ENCODE measurements at regions not wholly inside any gene's neighbourhood (a gene's known extent, or its start where the extent isn't known, plus 50 kb on each side); places are given as distances from the start of the nearest gene placed in this dataset.

- Histone ChIP-seq H3K27ac (no peak overlapping the region), H3K4me1 (no peaks in the 10 kb centered on the region), H3K27me3 (no peaks in the 10 kb centered on the region), H3K9me3 (no peaks in the 10 kb centered on the region), H3K4me3 (no peak overlapping the region), H3K36me3 (no peaks in the 10 kb centered on the region)
- DNase-seq: no peak
- intact Hi-C loops (cut with DNase I): no loop called here
- FAIRE-seq: no peak
- 47 to 53% methylated on average over 2 of the region's 2 CpGs for WGBS, 2 donors
- no peak for TF ChIP-seq CTCF (IDR thresholded peaks at IDR 0.05)
- no peak for ATAC-seq
These were observed 413.9 kb downstream of the LRRIQ3 start for GRCh38 chr1:73784026-73784425.

GRCh38 chr1:73783352-73783751 is 414.6 kb downstream of the LRRIQ3 start:
- no peaks in the 10 kb centered on the region for H3K36me3 ChIP-seq
- no peaks in the 10 kb centered on the region for H3K27me3 ChIP-seq
- intact Hi-C loops (cut with DNase I): no loop called here
- FAIRE-seq: no peak
- no peak for DNase-seq
- WGBS, 2 donors: 44 to 50% methylated on average over 6 of the region's 6 CpGs
- no peaks in the 10 kb centered on the region for H3K4me1 ChIP-seq
- TF ChIP-seq CTCF (IDR thresholded peaks at IDR 0.05): no peak
- no peaks in the 10 kb centered on the region for H3K9me3 ChIP-seq
- H3K27ac ChIP-seq: no peak overlapping the region
- H3K4me3 ChIP-seq: no peak overlapping the region
- no peak for ATAC-seq

GRCh38 chr1:73782901-73783300 is 415.1 kb downstream of the LRRIQ3 start:
- no peak for DNase-seq
- Histone ChIP-seq H3K4me3 (no peak overlapping the region), H3K36me3 (no peaks in the 10 kb centered on the region), H3K4me1 (no peaks in the 10 kb centered on the region), H3K9me3 (no peaks in the 10 kb centered on the region), H3K27me3 (no peaks in the 10 kb centered on the region), H3K27ac (no peak overlapping the region)
- no peak for TF ChIP-seq CTCF (IDR thresholded peaks at IDR 0.05)
- ATAC-seq: no peak
- FAIRE-seq: no peak
- intact Hi-C loops (cut with DNase I): no loop called here
- WGBS, 2 donors: 41 to 69% methylated on average over 2 of the region's 2 CpGs

- intact Hi-C loops (cut with DNase I): no loop called here
- 65 to 89% methylated on average over 2 of the region's 2 CpGs for WGBS, 2 donors
- no peak for TF ChIP-seq CTCF (IDR thresholded peaks at IDR 0.05)
- FAIRE-seq (no peak), ATAC-seq (no peak), DNase-seq (no peak)
- Histone ChIP-seq H3K4me3 (no peak overlapping the region), H3K27me3 (no peaks in the 10 kb centered on the region), H3K4me1 (no peaks in the 10 kb centered on the region), H3K36me3 (no peaks in the 10 kb centered on the region), H3K27ac (no peak overlapping the region), H3K9me3 (no peaks in the 10 kb centered on the region)
These were observed 416.7 kb downstream of the LRRIQ3 start for GRCh38 chr1:73781251-73781650.

- intact Hi-C loops (cut with DNase I): no loop called here
- FAIRE-seq (no peak), ATAC-seq (no peak), DNase-seq (no peak)
- no peak overlapping the region for H3K4me3 ChIP-seq
- no peaks in the 10 kb centered on the region for H3K9me3 ChIP-seq
- H3K4me1 ChIP-seq: no peaks in the 10 kb centered on the region
- H3K36me3 ChIP-seq: no peaks in the 10 kb centered on the region
- H3K27ac ChIP-seq: no peak overlapping the region
- H3K27me3 ChIP-seq: no peaks in the 10 kb centered on the region
- no peak for TF ChIP-seq CTCF (IDR thresholded peaks at IDR 0.05)
- 22 to 26% methylated on average over 3 of the region's 3 CpGs for WGBS, 2 donors
These were observed 419.5 kb downstream of the LRRIQ3 start for GRCh38 chr1:73778471-73778870.

Data from pancreas (tissue), 10 donors.